Fibroblast of lung (primary cell): ENCODE measurements at regions not wholly inside any gene's neighbourhood (a gene's known extent, or its start where the extent isn't known, plus 50 kb on each side); places are given as distances from the start of the nearest gene placed in this dataset.

Source experiments
- EZH2 ChIP-seq: IDR thresholded peaks from 2 replicates; pipeline ENCODE4 v1.5.1; 2012; ENCODE audit warnings: low read length, control low read depth, mild to moderate bottlenecking; ENCODE audit errors: missing control alignments
- TF ChIP-seq, protein P1 (sequence below), 2 donors: IDR thresholded peaks in 1 of 2; conservative IDR thresholded peaks in 1 of 2; 1 replicate in 1 of 2; 2 replicates in 1 of 2; pipeline ENCODE4 v1.5.1; 2011 to 2012; ENCODE audit warnings: low read length in 2 of 2, control low read depth in 1 of 2, inconsistent platforms in 1 of 2, low read depth in 1 of 2, mild to moderate bottlenecking in 1 of 2

DNA sequence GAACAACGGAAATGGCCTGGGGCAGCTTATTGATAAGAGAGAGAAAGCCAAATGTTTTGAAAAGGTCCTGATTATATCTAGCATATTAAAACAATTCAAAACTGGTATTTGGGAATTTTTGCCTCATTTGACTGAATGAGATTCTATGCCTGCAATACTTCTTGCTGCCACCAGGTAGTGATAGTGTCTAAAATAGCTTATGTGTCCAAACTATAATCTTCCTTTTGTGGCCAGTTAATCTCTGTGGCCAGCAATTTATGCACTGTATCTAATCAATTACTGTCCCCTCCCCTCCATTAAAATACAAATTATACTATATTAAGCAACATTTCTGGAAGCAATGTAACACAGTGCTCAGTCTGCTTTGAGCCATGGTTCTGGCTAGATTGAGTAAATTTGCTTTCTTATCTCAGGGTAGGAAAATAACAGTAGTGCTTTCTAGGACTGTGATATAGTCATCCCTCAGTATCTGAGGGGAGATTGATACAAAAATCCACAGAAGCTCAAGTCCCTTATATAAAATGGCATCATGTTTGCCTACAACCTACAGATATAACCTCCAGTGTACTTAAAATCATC, 91.8 kb downstream of the FOXD2 start:
- TF ChIP-seq, protein P1, sequence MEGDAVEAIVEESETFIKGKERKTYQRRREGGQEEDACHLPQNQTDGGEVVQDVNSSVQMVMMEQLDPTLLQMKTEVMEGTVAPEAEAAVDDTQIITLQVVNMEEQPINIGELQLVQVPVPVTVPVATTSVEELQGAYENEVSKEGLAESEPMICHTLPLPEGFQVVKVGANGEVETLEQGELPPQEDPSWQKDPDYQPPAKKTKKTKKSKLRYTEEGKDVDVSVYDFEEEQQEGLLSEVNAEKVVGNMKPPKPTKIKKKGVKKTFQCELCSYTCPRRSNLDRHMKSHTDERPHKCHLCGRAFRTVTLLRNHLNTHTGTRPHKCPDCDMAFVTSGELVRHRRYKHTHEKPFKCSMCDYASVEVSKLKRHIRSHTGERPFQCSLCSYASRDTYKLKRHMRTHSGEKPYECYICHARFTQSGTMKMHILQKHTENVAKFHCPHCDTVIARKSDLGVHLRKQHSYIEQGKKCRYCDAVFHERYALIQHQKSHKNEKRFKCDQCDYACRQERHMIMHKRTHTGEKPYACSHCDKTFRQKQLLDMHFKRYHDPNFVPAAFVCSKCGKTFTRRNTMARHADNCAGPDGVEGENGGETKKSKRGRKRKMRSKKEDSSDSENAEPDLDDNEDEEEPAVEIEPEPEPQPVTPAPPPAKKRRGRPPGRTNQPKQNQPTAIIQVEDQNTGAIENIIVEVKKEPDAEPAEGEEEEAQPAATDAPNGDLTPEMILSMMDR (conservative IDR thresholded peaks at IDR 0.05 in 1 of 2, IDR thresholded peaks at IDR 0.05 in 1 of 2; ENCODE audit: low read depth in 1 of 2, low read length in 2 of 2): peak; percentile 42 to 52
- no peak for TF ChIP-seq EZH2
